Breast epithelium (tissue), 4 donors: ENCODE measurements at regions not wholly inside any gene's neighbourhood (a gene's known extent, or its start where the extent isn't known, plus 50 kb on each side); places are given as distances from the start of the nearest gene placed in this dataset.
A peak's percentile ranks its signal among the peaks of the same experiment; 100 is the strongest.

Source experiments
- DNase-seq, 2 donors: peaks; one replicate each; pipeline ENCODE4 v3.0.0-alpha.2; 2019; ENCODE audit warnings: low spot score in 2 of 2
- H3K27ac ChIP-seq, 2 donors: fragments of 200-600 bp; sonication (generic) in 1 of 2; one replicate each; pipeline ENCODE4 v1.5.1; 2016 to 2019; ENCODE audit warnings: mild to moderate bottlenecking in 1 of 2
- H3K27me3 ChIP-seq, 2 donors: fragments of 200-600 bp; sonication (generic) in 1 of 2; one replicate each; pipeline versions ENCODE4 v1.5.1 to v1.6.0; 2017 to 2019; ENCODE audit warnings: control low read depth in 1 of 2, mild to moderate bottlenecking in 1 of 2
- H3K36me3 ChIP-seq: fragments of 200-600 bp; one replicate; pipeline ENCODE4 v1.5.1; 2019
- H3K4me1 ChIP-seq, 2 donors: fragments of 200-600 bp; sonication (generic); one replicate each; pipeline ENCODE4 v1.5.1; 2016 to 2019; ENCODE audit warnings: control low read depth in 1 of 2
- H3K4me3 ChIP-seq, 3 donors: fragments of 200-600 bp; sonication (generic); 1 replicate in 2 of 3; 2 replicates in 1 of 3; pipeline ENCODE4 v1.5.1; 2016 to 2019; ENCODE audit warnings: mild to moderate bottlenecking in 3 of 3, moderate library complexity in 2 of 3
- H3K9me3 ChIP-seq, 2 donors: fragments of 200-600 bp; sonication (generic) in 1 of 2; one replicate each; pipeline ENCODE4 v1.5.1; 2016 to 2019; ENCODE audit warnings: control low read depth in 1 of 2
- POLR2A ChIP-seq: fragments of 450-650 bp; IDR thresholded peaks from one replicate; pipeline ENCODE4 v1.6.1; 2016; ENCODE audit warnings: antibody characterized with exemption, mild to moderate bottlenecking, moderate library complexity
- POLR2AphosphoS5 ChIP-seq, 3 donors: sonication (generic); formaldehyde crosslinking; IDR thresholded peaks; one replicate each; pipeline ENCODE4 v1.6.1; 2017; ENCODE audit warnings: antibody characterized with exemption in 3 of 3
- intact Hi-C: fragments of 100-400 bp; cut with DNase I; formaldehyde crosslinking; loops from one replicate; pipeline ENCODE4 v1.15.1; 2023; ENCODE audit warnings: low total_unique reads
- TF ChIP-seq, protein P1 (sequence below), 3 donors: fragments of 450-650 bp; IDR thresholded peaks; one replicate each; pipeline ENCODE4 v1.5.1; 2016 to 2017; ENCODE audit warnings: antibody characterized with exemption in 3 of 3, mild to moderate bottlenecking in 3 of 3, moderate library complexity in 3 of 3

DNA sequence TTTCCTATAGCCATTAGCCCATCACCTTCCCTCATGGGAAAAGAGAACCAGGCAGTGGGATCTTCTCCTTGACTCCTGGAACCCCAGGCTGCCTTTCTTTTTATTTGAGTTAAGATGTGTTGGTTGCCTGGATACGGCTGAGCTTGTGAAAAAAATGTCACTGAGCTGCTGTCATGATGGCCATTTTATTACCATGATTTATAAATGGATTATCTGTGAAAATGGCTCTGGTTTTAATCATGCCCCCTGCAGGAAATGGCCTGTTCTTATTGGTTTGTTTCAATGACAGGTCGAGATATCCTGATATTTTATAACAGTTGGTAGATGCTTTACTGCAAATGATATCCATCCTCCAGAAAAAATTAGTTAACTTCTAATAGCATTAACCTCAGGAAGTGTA lies 640.4 kb downstream of the CDH11 start:
- no peaks in the 10 kb centered on the region for H3K9me3 ChIP-seq
- no peaks in the 10 kb centered on the region for H3K27me3 ChIP-seq
- H3K27ac ChIP-seq: no peak overlapping the region
- H3K36me3 ChIP-seq: no peaks in the 10 kb centered on the region
- intact Hi-C loops: no loop called here
- no peak for DNase-seq
- TF ChIP-seq, protein P1, sequence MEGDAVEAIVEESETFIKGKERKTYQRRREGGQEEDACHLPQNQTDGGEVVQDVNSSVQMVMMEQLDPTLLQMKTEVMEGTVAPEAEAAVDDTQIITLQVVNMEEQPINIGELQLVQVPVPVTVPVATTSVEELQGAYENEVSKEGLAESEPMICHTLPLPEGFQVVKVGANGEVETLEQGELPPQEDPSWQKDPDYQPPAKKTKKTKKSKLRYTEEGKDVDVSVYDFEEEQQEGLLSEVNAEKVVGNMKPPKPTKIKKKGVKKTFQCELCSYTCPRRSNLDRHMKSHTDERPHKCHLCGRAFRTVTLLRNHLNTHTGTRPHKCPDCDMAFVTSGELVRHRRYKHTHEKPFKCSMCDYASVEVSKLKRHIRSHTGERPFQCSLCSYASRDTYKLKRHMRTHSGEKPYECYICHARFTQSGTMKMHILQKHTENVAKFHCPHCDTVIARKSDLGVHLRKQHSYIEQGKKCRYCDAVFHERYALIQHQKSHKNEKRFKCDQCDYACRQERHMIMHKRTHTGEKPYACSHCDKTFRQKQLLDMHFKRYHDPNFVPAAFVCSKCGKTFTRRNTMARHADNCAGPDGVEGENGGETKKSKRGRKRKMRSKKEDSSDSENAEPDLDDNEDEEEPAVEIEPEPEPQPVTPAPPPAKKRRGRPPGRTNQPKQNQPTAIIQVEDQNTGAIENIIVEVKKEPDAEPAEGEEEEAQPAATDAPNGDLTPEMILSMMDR (IDR thresholded peaks at IDR 0.05): no peak
- H3K4me3 ChIP-seq: no peak overlapping the region
- no peaks in the 10 kb centered on the region for H3K4me1 ChIP-seq

DNA sequence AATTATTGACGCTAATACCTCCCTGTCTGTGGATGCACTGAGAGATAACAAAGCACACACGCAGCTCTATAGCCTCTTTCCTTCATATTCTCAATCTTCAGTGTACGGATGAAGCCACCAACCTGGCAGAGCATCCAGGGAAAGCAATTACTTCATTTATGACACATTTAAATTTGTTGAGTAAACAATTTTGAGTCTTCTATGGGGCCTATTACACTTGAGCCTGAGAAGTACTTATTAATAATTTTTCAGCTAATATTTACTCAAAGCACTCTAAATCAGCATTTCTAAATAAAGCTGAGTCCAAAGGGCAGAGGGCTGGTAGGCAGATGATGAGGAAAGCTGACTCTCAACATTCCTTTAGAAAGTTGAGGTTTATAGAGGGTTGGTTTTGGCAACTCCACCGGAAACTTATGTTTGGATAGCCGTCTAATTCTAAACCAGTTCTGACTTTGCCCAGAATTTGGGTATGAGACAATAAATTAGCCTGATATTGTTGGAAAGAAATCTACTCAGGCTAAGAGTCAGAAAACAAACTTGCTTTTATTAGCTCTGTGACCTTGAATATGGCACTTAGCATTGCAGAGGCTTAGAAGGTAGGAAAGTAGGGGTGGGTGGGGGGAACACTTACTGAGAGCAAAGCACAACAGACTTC lies 643.5 kb downstream of the CDH11 start:
- Histone ChIP-seq H3K27me3 (no peaks in the 10 kb centered on the region), H3K27ac (no peak overlapping the region), H3K4me1 (no peaks in the 10 kb centered on the region), H3K4me3 (no peak overlapping the region), H3K36me3 (no peaks in the 10 kb centered on the region), H3K9me3 (no peaks in the 10 kb centered on the region)
- DNase-seq: no peak
- TF ChIP-seq, protein P1 (IDR thresholded peaks at IDR 0.05): no peak
- TF ChIP-seq POLR2A: no peak
- no peak for TF ChIP-seq POLR2AphosphoS5 (IDR thresholded peaks at IDR 0.05)
- intact Hi-C loops: no loop called here

DNA sequence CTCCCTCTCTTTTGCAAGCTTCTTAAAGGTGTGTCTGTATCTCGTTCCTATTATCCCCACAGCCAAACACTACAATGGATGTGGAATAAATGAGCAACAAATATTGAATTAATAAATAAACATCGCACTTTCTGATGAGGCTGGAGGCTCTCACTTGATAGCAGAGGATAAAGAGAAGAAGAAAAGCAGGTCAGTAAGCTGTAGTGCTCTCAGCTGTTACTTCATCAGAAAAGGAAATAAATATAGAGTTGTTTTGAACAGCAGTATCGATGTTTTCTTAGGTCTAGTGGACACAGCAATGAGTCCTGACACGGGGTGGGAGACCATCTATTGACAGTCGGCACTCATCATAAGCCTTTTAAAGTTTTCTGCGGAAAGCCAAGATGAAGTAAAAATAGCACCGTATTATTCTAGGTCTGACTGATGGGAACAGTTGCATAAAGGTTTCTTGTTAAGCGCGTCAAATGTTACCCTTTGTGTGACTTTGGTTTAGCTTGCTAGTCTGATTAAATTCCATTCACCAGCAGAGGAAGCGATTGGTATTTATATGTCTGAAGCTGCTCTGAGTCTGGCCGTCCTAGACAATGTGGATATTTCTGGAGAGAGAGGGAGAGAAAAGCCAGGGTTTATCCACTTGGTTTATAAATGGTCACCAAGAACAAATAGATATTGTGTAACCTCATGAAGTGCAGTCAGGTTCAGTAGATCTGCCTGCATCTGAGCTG lies 646.1 kb downstream of the CDH11 start:
- Histone ChIP-seq H3K36me3 (no peaks in the 10 kb centered on the region), H3K27me3 (no peaks in the 10 kb centered on the region), H3K27ac (no peak overlapping the region), H3K9me3 (no peaks in the 10 kb centered on the region), H3K4me1 (no peaks in the 10 kb centered on the region), H3K4me3 (no peak overlapping the region)
- no peak for TF ChIP-seq POLR2AphosphoS5 (IDR thresholded peaks at IDR 0.05)
- TF ChIP-seq, protein P1 (IDR thresholded peaks at IDR 0.05): no peak
- TF ChIP-seq POLR2A: no peak
- DNase-seq: no peak
- intact Hi-C loops: no loop called here

DNA sequence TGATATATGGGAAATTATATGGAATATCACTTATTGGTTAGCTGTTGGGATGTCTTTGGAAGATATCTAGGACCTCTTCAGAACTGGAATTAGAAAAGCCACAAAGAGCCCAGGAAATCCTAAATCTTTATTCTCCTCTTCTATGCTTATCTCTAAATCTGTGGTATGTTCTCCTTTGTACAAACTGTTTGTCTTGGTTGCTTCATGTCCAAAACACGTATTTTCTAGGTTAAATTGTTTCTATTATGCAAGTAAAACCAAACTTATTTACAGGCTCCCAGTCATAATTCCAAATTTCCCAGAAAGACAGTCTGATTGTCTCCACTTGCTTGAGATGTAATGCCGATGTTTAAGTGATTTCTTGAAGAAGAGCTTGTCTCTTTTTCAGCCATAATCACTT lies 650.9 kb downstream of the CDH11 start:
- intact Hi-C loops: no loop called here
- no peak overlapping the region for H3K4me3 ChIP-seq
- H3K4me1 ChIP-seq: no peaks in the 10 kb centered on the region
- peak overlapping the region in 1 of 2 donors; percentile 33 for H3K27ac ChIP-seq
- H3K27me3 ChIP-seq: no peaks in the 10 kb centered on the region
- H3K36me3 ChIP-seq: no peaks in the 10 kb centered on the region
- TF ChIP-seq POLR2A (no peak), POLR2AphosphoS5 (IDR thresholded peaks at IDR 0.05) (no peak)
- DNase-seq: no peak
- no peaks in the 10 kb centered on the region for H3K9me3 ChIP-seq

DNA sequence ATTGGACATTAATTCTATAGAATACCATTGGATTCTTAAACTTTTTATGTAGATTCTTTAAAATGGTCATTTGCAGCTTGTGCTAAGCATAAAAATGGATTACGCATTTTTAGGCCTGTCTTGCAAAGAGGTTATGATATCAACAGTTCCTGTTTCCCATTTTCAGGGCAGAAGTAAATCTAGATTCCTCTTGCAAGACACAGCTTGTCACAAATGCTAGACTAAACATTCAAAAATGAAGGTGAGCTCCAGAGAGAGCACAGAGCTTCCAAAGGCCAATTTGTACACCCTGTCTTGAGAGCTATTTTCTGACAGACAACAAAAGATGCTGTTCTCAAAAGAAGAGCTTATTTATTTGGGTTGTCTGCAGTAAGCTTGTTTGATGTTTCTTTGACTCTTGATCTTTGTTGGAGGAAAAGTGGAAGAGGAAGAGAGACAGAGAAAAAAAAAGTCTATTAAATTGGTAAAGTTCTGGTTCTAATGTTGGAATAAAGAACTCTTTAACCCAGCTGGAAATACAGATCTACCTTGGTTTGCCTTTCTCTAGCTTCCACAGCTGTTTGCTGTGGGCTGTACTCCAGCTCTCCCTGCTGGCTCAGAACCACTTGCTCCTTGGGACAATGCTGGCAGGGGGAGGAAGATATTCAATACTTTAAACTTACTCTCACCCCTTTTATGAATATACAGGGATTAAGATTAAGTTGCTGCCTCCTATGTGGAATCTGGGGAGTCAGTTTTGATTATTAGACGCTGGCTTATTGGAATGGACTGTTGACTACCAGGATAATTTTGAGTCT lies 651.8 kb downstream of the CDH11 start:
- H3K9me3 ChIP-seq: no peaks in the 10 kb centered on the region
- DNase-seq: no peak
- no peak overlapping the region for H3K4me3 ChIP-seq
- intact Hi-C loops: no loop called here
- peak overlapping the region; percentile 26 to 33 for H3K27ac ChIP-seq
- no peaks in the 10 kb centered on the region for H3K36me3 ChIP-seq
- H3K4me1 ChIP-seq: no peaks in the 10 kb centered on the region
- no peak for TF ChIP-seq POLR2A
- no peak for TF ChIP-seq POLR2AphosphoS5 (IDR thresholded peaks at IDR 0.05)
- TF ChIP-seq, protein P1 (IDR thresholded peaks at IDR 0.05): no peak
- no peaks in the 10 kb centered on the region for H3K27me3 ChIP-seq
